IPS-11a (cell line): ENCODE measurements at regions not wholly inside any gene's neighbourhood (a gene's known extent, or its start where the extent isn't known, plus 50 kb on each side); places are given as distances from the start of the nearest gene placed in this dataset.

Experiments
- H3K4me3 ChIP-seq: one replicate; pipeline ENCODE4 v1.5.1; 2013; ENCODE audit warnings: low read depth, low read length, control low read depth

DNA sequence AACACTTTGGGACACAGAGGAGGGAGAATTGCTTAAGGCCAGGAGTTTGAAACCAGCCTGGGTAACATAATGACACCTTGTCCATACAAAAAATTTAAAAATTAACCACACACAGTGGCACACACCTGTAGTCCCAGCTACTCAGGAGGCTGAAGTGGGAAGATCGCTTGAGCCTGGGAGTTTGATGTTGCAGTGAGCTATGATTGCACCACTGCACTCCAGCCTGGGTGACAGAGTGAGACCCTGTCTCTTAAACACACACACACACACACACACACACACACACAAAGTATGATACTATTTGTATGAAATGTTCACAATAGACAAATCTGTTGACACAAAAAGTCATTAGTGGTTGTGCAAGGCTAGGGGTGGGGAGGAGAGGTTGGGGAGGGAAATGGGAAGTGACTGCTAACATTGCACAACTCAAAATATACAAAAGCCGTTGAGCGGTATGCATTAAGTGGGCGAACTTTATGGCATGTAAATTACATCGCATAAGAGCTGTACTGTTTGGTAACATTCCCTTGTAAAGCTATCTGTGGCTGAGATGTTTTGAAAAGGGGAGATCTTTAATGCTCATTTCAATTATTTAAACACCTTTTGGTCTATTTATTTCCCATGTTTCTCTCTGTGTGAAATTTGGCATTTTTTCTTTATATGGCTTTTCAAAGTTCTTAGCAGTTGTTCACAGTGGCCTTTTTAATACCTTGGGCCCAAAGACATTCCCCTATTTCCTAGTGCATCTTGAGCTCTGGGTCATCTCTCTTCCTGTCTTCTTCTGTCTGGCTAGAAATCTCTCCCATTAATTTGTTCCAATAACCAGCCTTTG lies 58.9 kb upstream of the ZNF516 start:
- H3K4me3 ChIP-seq = no peak overlapping the region

DNA sequence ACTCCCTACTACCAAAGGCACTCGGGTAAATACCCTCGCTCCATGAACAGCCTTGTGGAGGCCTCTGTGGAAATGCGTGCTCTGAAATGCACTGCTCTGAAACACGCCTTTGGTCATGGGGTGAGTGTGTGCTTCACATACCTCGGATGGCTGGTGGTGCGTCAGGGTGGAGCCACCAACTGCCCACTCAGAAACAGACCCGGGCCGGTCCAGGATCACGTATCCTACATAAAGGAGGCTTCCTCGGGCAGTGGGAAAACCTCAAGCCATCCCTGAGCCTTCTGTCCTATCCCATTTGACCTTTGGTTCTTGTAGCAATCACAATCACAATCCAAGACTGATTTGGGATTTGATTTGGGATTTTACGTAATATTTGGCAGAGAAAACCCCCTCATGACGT lies 53.5 kb upstream of the ZNF516 start:
- H3K4me3 ChIP-seq = no peak overlapping the region

DNA sequence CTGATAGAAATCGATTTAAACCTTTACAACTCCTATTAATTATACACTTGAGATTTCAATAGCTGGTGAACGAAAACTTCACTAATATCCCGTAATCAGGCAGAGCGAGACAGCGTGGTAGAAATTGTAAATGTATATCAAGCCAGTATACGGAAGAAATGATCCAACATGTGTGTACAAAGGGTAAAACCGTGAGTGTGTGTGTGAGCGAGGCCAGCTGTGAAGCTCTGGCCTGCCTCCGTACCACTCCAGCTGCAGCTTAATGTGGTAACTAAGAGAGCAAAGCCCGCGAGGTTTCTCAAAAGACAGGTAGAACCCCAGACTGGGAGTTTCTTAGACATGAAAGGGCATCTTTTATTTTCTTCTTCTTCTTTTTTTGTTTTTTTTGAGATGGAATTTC lies 52.3 kb upstream of the ZNF516 start:
- H3K4me3 ChIP-seq = no peak overlapping the region

DNA sequence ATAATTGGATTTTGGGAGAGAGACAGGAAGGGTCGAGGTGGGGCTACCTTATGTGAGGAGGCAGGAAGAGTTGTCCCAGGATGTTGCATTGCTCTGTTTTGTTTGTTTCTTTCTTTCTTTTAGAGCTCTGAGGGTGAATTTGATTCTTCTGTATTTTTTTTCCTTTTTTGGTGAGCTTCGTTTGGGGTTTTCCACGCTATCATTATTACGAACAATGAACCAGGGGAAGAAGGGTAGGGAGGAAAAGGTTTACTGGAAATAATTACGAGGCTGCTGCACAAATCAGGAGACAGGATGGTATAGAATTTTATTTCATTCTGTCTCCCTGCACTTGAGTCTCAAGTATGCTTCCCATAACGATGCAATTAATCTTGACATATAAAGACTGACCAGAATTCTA lies 51.4 kb upstream of the ZNF516 start:
- H3K4me3 ChIP-seq = no peak overlapping the region

DNA sequence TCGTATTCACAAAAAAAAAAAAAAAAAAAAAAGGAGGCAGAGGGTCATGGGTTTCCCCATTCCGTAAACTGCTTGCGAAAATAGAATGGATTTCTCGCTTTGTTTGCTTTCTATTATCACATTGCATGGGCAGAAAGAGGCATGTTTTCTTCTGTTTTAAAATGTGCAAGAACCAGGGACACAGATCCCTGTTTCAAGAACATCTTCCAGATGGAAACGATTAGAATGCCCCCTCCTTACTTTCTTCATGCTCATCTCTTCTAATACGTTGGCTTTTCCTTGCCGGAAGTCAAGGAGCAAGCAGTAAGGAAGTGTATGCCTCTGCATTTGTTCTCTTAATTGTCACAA lies 51.0 kb upstream of the ZNF516 start:
- H3K4me3 ChIP-seq = no peak overlapping the region

DNA sequence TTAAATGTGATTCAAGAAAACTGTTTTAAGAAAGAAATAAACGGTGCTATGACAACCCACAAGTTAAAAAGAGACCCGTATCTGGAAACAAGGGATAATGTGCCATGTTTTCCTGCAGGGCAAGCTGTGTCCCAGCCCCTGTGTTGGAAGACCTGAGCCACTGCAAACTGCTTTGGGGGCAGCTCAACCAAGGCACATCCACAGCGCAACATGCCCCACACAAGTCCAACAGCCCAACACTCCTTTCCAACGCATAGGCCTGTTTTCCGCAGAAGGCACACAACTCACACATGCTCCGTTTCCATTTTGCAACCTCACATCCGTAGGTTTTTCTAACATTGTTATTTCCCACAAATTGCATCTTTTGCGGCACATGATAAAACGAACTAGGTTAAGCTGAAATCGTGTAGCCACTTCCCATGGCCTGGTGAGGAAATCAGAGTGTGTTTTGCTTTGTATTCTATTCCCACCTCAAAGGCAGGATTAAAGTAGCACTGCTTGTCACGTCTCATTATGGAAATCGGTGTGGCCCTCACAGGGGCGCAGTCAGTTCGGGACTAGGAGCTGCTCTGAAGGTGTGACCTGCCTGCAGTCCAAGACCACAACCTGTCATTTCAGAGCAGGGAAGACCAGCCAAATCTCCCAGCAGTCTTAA lies 50.5 kb upstream of the ZNF516 start:
- no peak overlapping the region for H3K4me3 ChIP-seq

DNA sequence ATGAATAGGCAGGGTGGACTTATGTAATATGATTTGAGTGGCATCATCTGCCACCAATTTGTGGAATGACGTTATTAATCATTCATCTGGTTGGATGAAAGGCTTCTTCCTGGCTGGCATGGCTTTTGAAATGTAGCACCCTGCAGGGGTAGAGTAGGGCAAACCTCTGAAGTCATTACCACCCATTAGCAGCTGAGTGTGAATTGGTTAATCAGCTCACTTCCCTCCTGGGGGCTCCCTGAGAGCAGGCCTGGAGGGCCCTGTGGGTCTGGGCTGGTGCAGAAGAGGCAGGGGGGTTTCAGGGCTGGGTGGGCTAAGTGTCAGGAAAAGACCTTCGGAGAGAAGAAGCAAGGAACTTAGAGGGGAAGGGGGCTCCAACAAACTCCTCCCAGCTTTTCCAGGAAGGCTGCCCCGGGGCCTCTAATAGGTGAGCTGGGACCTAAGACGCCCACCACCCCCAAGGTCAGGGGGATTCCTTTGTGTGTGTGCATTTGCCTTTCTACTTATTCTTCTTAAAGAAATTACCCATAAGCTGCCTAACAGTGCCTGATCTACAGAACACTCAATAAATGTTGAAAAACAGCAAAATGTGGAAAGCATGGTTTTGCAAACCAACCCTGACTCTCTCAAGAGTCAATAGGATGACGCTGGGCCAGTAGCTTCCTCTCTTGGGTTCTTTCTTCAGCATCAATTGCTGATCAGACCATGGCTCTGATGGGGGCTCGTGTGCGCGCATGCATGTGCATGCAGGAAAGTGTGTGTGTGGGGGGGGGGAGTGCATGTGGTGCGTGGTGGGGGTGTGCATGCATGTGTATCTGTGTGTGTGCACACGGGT lies 49.7 kb upstream of the ZNF516 start:
- no peak overlapping the region for H3K4me3 ChIP-seq
